Transverse colon (tissue), 4 donors: ENCODE measurements at regions not wholly inside any gene's neighbourhood (a gene's known extent, or its start where the extent isn't known, plus 50 kb on each side); places are given as distances from the start of the nearest gene placed in this dataset.

Experiments
- DNase-seq: peaks from one replicate; pipeline ENCODE4 v3.0.0-alpha.2; 2019
- H3K27ac ChIP-seq, 4 donors: fragments of 200-600 bp; sonication (generic); 2 replicates each; pipeline ENCODE4 v1.5.1; 2016 to 2018; ENCODE audit warnings: inconsistent platforms in 4 of 4
- H3K27me3 ChIP-seq: fragments of 200-600 bp; sonication (generic); 2 replicates; pipeline ENCODE4 v1.5.1; 2017; ENCODE audit warnings: inconsistent platforms
- H3K36me3 ChIP-seq, 4 donors: fragments of 200-600 bp; sonication (generic); 2 replicates each; pipeline ENCODE4 v1.5.1; 2017 to 2019; ENCODE audit warnings: inconsistent platforms in 4 of 4
- H3K4me1 ChIP-seq, 4 donors: fragments of 200-600 bp; sonication (generic); 2 replicates each; pipeline ENCODE4 v1.5.1; 2017 to 2020; ENCODE audit warnings: inconsistent platforms in 4 of 4
- H3K4me3 ChIP-seq, 4 donors: fragments of 200-600 bp; sonication (generic); 1 replicate in 1 of 4; 2 replicates in 3 of 4; pipeline versions ENCODE4 v1.5.1 to v1.6.1; 2017 to 2019; ENCODE audit warnings: inconsistent platforms in 4 of 4
- H3K9me3 ChIP-seq, 2 donors: fragments of 200-600 bp; sonication (generic); 2 replicates each; pipeline ENCODE4 v1.5.1; 2017 to 2019; ENCODE audit warnings: inconsistent platforms in 2 of 2
- CTCF ChIP-seq, 5 experiments: fragments of 200-600 bp in 3 of 5; fragments of 450-650 bp in 2 of 5; sonication (generic) in 3 of 5; IDR thresholded peaks; 1 replicate in 2 of 5; 2 replicates in 3 of 5; pipeline ENCODE4 v1.5.1; 2016 to 2017; ENCODE audit warnings: antibody characterized with exemption in 5 of 5, inconsistent platforms in 3 of 5, mild to moderate bottlenecking in 2 of 5, moderate library complexity in 1 of 5
- EP300 ChIP-seq: sonication (generic); formaldehyde crosslinking; IDR thresholded peaks from one replicate; pipeline ENCODE4 v1.6.1; 2017; ENCODE audit warnings: antibody characterized with exemption, low read depth
- POLR2A ChIP-seq: fragments of 450-650 bp; IDR thresholded peaks from one replicate; pipeline ENCODE4 v1.6.1; 2016; ENCODE audit warnings: antibody characterized with exemption, mild to moderate bottlenecking, moderate library complexity
- POLR2AphosphoS5 ChIP-seq, 3 donors: sonication (generic); formaldehyde crosslinking; IDR thresholded peaks; one replicate each; pipeline ENCODE4 v1.6.1; 2016; ENCODE audit warnings: antibody characterized with exemption in 3 of 3
- WGBS, 2 donors: methylation state at CpG; one replicate each; pipeline ENCODE4 v1.1.5; 2018; ENCODE audit warnings: low coverage in 1 of 2; 5-methylcytosine and 5-hydroxymethylcytosine counted together
- in situ Hi-C, 4 donors: fragments of 200-750 bp; cut with MboI; loops; one replicate each; pipeline versions ENCODE4 v1.15.0 to v1.15.1; 2017; ENCODE audit warnings: low sequenced_read_pairs in 3 of 4, low pct_ligation_motif_present in 1 of 4, low pct_unique_long_range_greater_than_20kb in 1 of 4
- intact Hi-C: fragments of 100-400 bp; cut with DNase I; formaldehyde crosslinking; loops from one replicate; pipeline ENCODE4 v1.15.1; 2023; ENCODE audit warnings: low total_unique reads

DNA sequence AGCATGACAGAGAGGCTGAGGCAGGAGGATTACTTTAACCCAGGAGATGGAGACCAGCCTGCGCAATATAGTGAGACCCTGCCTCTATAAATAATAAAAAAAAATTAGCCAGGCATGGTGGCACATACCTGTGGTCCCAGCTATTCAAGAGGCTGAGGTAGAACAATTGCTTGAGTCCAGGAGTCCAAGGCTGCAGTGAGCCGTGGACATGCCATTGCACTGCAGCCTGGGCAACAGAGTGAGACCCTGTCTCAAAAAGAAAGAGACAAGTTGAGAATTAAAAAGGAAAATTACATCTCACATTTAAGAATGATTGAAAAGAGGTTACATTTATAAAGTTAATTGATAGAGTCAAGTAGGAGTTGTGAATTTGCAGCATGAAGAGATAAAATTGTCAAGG lies 91.4 kb upstream of the TMPO start:
- DNase-seq, result no peak
- H3K27ac ChIP-seq, result no peak overlapping the region
- 64 to 90% methylated on average over 2 of the region's 2 CpGs for WGBS, 2 donors
- H3K9me3 ChIP-seq, result no peaks in the 10 kb centered on the region
- intact Hi-C loops, result no loop called here
- peaks cover 5 to 17% (median 10%) of the 10 kb centered on the region in 4 donors for H3K4me1 ChIP-seq
- H3K36me3 ChIP-seq, result no peaks in the 10 kb centered on the region
- TF ChIP-seq CTCF (IDR thresholded peaks at IDR 0.05) (no peak), POLR2A (no peak), POLR2AphosphoS5 (IDR thresholded peaks at IDR 0.05) (no peak), EP300 (no peak)
- H3K27me3 ChIP-seq, result no peaks in the 10 kb centered on the region
- H3K4me3 ChIP-seq, result no peak overlapping the region
- in situ Hi-C loops, result loop anchor here in 1 of 4 donors (10.0 kb wide), 1 partner anchor 91 kb away; the partner anchor contains the start of gene TMPO

DNA sequence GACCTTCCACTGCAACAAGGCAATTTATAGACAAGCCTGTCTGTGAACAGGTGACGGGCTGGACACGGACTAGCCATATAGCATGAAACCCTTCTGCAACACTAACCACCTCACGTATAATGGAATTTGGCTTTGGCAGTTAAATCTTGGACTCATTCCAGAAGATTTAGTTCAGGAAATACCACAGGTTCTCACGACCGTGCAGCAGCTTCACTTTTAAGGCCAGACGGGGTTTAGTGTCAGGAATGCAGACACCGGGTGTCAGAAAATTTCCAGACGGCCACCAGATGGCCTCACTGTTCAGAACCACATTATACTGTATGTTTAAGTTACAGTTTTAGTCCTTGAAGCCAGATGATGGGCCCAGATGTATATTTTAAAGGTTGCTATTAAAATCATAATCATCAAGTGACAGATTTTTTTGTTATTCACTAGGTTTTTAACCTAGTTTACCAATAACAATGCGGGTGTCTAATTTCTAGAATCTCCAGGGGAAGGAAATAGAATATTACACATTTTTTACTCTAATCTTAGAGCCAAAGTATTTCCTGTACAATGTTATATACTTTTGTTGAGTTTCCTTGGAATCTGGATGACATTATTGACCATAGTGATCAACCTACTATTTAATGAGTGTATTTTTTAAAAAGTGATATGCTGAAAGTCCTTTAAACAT lies 90.5 kb upstream of the TMPO start:
- peak; percentile 71 for DNase-seq
- Histone ChIP-seq H3K4me1 (peaks cover 0 to 10% (median 2%) of the 10 kb centered on the region in 4 donors), H3K9me3 (no peaks in the 10 kb centered on the region), H3K27ac (no peak overlapping the region), H3K27me3 (no peaks in the 10 kb centered on the region), H3K4me3 (no peak overlapping the region), H3K36me3 (no peaks in the 10 kb centered on the region)
- no peak for TF ChIP-seq EP300
- peak; percentile 53 to 72 (median 64) for TF ChIP-seq CTCF (IDR thresholded peaks at IDR 0.05)
- in situ Hi-C loops (loop anchor here in 1 of 4 donors (10.0 kb wide), 1 partner anchor 90 kb away; the partner anchor contains the start of gene TMPO), intact Hi-C loops (loop anchor here (5.0 kb wide), 1 partner anchor 92 kb away; the partner anchor contains the start of gene TMPO)
- 17 to 18% methylated on average over 1 to 9 of the region's 9 CpGs for WGBS, 2 donors

- Histone ChIP-seq H3K27ac (no peak overlapping the region), H3K4me3 (no peak overlapping the region), H3K36me3 (no peaks in the 10 kb centered on the region), H3K27me3 (no peaks in the 10 kb centered on the region), H3K9me3 (no peaks in the 10 kb centered on the region), H3K4me1 (peaks cover 0 to 10% (median 0%) of the 10 kb centered on the region in 4 donors)
- intact Hi-C loops, result loop anchor here (5.0 kb wide), 1 partner anchor 91 kb away; the partner anchor contains the start of gene TMPO
- DNase-seq, result no peak
- TF ChIP-seq POLR2AphosphoS5 (IDR thresholded peaks at IDR 0.05), result no peak
- no peak for TF ChIP-seq POLR2A
- no peak for TF ChIP-seq EP300
- no peak for TF ChIP-seq CTCF (IDR thresholded peaks at IDR 0.05)
- in situ Hi-C loops, result loop anchor here in 1 of 4 donors (10.0 kb wide), 1 partner anchor 89 kb away; the partner anchor contains the start of gene TMPO
- WGBS, 2 donors, result 76 to 79% methylated on average over 2 to 4 of the region's 4 CpGs
Observed at GRCh38 chr12:98425859-98426258, 89.5 kb upstream of the TMPO start.

DNA sequence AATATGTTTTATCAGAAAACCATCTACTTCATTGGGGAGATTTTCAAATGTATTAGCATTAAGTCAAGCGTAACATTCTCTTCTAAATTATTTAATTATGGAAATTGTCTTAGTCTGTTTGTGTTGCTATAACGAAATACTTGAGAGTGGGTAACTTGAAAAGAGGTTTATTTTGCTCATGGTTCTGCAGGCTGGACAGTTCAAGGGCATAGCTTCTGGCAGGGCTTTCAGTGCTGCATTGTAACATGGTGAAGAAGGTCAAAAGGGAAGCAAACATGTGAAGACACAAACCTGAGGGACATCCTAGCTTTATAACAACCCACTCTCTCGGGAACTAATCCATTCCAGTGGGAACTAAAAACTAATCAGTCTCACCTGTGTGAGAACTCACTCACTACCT lies 84.3 kb upstream of the TMPO start:
- H3K9me3 ChIP-seq, result peaks cover 0 to 8% of the 10 kb centered on the region in 2 donors
- H3K4me3 ChIP-seq, result no peak overlapping the region
- H3K27ac ChIP-seq, result no peak overlapping the region
- intact Hi-C loops (no loop called here), in situ Hi-C loops (no loop called here)
- no peak for DNase-seq
- no peaks in the 10 kb centered on the region for H3K27me3 ChIP-seq
- WGBS, 2 donors, result 78 to 86% methylated on average over 2 to 3 of the region's 3 CpGs
- TF ChIP-seq CTCF (IDR thresholded peaks at IDR 0.05) (no peak), POLR2AphosphoS5 (IDR thresholded peaks at IDR 0.05) (no peak), EP300 (no peak), POLR2A (no peak)
- H3K36me3 ChIP-seq, result no peaks in the 10 kb centered on the region
- no peaks in the 10 kb centered on the region for H3K4me1 ChIP-seq
